DMS114 treated with DMSO at 0.1 percent for 48 hours (cell line): ENCODE measurements at regions not wholly inside any gene's neighbourhood (a gene's known extent, or its start where the extent isn't known, plus 50 kb on each side); places are given as distances from the start of the nearest gene placed in this dataset.
A peak's percentile ranks its signal among the peaks of the same experiment; 100 is the strongest.

Source experiments
- DNase-seq: peaks from one replicate; lab custom pipeline; 2025; ENCODE audit not compliant: unreplicated experiment; lab: John Stamatoyannopoulos, UW

GRCh38 chr12:14252697-14253096, 112.8 kb upstream of the ATF7IP start:
- no peak for DNase-seq

- no peak for DNase-seq
Observed at GRCh38 chr12:14253496-14253895, 112.0 kb upstream of the ATF7IP start.

- DNase-seq: no peak
Observed at GRCh38 chr12:14254781-14255180, 110.7 kb upstream of the ATF7IP start.

- DNase-seq: no peak
Observed at GRCh38 chr12:14256121-14256520, 109.4 kb upstream of the ATF7IP start.

GRCh38 chr12:14256555-14257169, 108.8 kb upstream of the ATF7IP start:
- DNase-seq: peak; percentile 87

GRCh38 chr12:14257303-14257733, 108.2 kb upstream of the ATF7IP start:
- no peak for DNase-seq

GRCh38 chr12:14257734-14258574, 107.5 kb upstream of the ATF7IP start:
- DNase-seq: peak; percentile 100

GRCh38 chr12:14258575-14258940, 106.9 kb upstream of the ATF7IP start:
- DNase-seq: no peak

GRCh38 chr12:14259481-14260010, 105.9 kb upstream of the ATF7IP start:
- DNase-seq: no peak

- peak; percentile 75 for DNase-seq
Observed at GRCh38 chr12:14260011-14260993, 105.2 kb upstream of the ATF7IP start.

- DNase-seq: no peak
Observed at GRCh38 chr12:14261096-14261495, 104.4 kb upstream of the ATF7IP start.

- DNase-seq: no peak
Observed at GRCh38 chr12:14261861-14262260, 103.6 kb upstream of the ATF7IP start.

- DNase-seq: no peak
Observed at GRCh38 chr12:14262771-14263511, 102.5 kb upstream of the ATF7IP start.

- no peak for DNase-seq
Observed at GRCh38 chr12:14263742-14264141, 101.7 kb upstream of the ATF7IP start.

- DNase-seq: no peak
Observed at GRCh38 chr12:14264316-14264715, 101.2 kb upstream of the ATF7IP start.

GRCh38 chr12:14264778-14265177, 100.7 kb upstream of the ATF7IP start:
- no peak for DNase-seq

GRCh38 chr12:14268120-14268515, 97.4 kb upstream of the ATF7IP start:
- no peak for DNase-seq

- no peak for DNase-seq
Observed at GRCh38 chr12:14270392-14270791, 95.1 kb upstream of the ATF7IP start.

GRCh38 chr12:14272956-14273912, 92.2 kb upstream of the ATF7IP start:
- no peak for DNase-seq
